GM19463 (cell line): ENCODE measurements at regions not wholly inside any gene's neighbourhood (a gene's known extent, or its start where the extent isn't known, plus 50 kb on each side); places are given as distances from the start of the nearest gene placed in this dataset.

Source experiments
- ATAC-seq: cut with Tn5 transposase; IDR thresholded peaks from one replicate; pipeline ENCODE4 v1.9.1; 2021; ENCODE audit warnings: mild to moderate bottlenecking, moderate library complexity; ENCODE audit not compliant: unreplicated experiment

GRCh38 chr17:33809748-33810147 lies 445.3 kb upstream of the CCL2 start:
- no peak for ATAC-seq

GRCh38 chr17:33811004-33811760 lies 443.9 kb upstream of the CCL2 start:
- no peak for ATAC-seq

- no peak for ATAC-seq
These were observed 443.0 kb upstream of the CCL2 start for GRCh38 chr17:33811984-33812577.

- no peak for ATAC-seq
These were observed 440.2 kb upstream of the CCL2 start for GRCh38 chr17:33814852-33815251.

- ATAC-seq: no peak
These were observed 439.0 kb upstream of the CCL2 start for GRCh38 chr17:33816036-33816435.

GRCh38 chr17:33816842-33817617 lies 438.1 kb upstream of the CCL2 start:
- no peak for ATAC-seq

GRCh38 chr17:33819539-33819938 lies 435.5 kb upstream of the CCL2 start:
- no peak for ATAC-seq

GRCh38 chr17:33832262-33832661 lies 422.8 kb upstream of the CCL2 start:
- ATAC-seq: no peak

- ATAC-seq: no peak
These were observed 417.8 kb upstream of the CCL2 start for GRCh38 chr17:33837281-33837680.

GRCh38 chr17:33838281-33838680 lies 416.8 kb upstream of the CCL2 start:
- ATAC-seq: no peak

- ATAC-seq: no peak
These were observed 407.2 kb upstream of the CCL2 start for GRCh38 chr17:33847900-33848299.

- ATAC-seq: no peak
These were observed 406.7 kb upstream of the CCL2 start for GRCh38 chr17:33848433-33848832.

- ATAC-seq: no peak
These were observed 400.5 kb upstream of the CCL2 start for GRCh38 chr17:33854596-33854995.

- ATAC-seq: no peak
These were observed 397.0 kb upstream of the CCL2 start for GRCh38 chr17:33858121-33858520.

GRCh38 chr17:33858682-33859081 lies 396.4 kb upstream of the CCL2 start:
- ATAC-seq: no peak

- no peak for ATAC-seq
These were observed 392.1 kb upstream of the CCL2 start for GRCh38 chr17:33862772-33863602.

GRCh38 chr17:33864758-33865229 lies 390.3 kb upstream of the CCL2 start:
- no peak for ATAC-seq

- ATAC-seq: no peak
These were observed 386.2 kb upstream of the CCL2 start for GRCh38 chr17:33868899-33869298.

GRCh38 chr17:33870936-33871335 lies 384.1 kb upstream of the CCL2 start:
- ATAC-seq: no peak

GRCh38 chr17:33871720-33872540 lies 383.2 kb upstream of the CCL2 start:
- ATAC-seq: no peak
